ENCODE measurements at regions not wholly inside any gene's neighbourhood (a gene's known extent, or its start where the extent isn't known, plus 50 kb on each side); places are given as distances from the start of the nearest gene placed in this dataset.
"Not testable (repeated sequence)": the region's sequence is repeated elsewhere in the genome, so short reads cannot be mapped to it uniquely, and the experiment has no call there.

GRCh38 chr1:199551967-199552565, 475.4 kb upstream of the NR5A2 start:
- DNase-seq: peak; percentile 40

DNA sequence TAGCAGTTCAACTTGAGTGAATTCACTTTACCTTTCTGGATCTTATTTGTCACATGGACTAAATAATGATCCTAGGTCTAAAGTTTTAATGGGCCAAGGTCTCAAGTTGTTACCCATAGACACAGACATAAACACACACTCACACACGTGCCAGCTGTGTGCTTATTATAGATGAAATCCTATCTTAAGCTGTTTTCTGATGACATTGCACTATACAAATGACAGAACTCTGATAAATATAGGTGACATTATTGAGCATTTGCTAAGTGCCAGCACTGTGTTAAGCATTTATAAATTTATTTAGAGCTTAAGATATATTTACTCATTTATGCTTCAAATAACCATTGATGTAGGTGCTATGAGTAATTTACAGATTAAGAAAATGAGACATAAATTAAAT, 474.4 kb upstream of the NR5A2 start:
- no peak for DNase-seq

DNA sequence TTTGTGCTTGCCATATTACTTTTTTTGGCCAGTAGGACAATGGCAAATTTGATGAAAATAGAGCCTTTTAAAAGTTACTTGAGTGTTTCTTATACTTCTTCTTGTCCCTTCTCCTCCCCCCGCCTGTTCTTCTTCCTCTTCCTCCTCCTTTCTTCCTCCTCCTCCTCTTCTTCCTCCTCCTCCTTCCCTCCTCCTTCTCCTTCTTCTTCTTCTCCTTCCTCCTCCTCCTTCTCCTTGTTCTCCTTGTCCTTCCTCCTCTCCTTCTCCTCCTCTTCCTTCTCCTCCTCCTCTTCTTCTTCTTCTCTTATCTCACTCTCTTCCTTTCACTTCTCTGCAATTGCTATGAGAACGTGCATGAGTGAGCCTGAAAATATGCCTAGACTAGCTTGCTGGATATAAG, 466.2 kb upstream of the NR5A2 start:
- DNase-seq: no peak

DNA sequence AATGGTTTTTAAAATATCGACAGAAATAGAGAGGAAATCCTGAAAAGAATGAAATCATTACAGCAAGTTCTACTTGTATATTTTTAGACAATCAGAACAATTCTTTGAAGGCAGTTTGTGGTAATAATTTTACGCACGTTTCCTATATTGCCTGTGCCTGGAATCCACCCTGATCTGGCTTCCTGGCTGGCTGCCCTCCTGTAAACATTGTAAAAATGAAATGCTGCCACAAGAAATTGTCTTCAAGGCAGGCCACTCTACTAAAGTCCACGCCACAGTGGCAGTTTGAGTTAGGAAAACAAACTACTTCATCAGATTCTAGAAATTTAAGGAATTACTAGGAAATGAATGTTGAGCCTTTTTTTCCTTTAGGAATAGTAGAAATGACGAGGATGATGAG, 454.5 kb upstream of the NR5A2 start:
- DNase-seq: no peak

- DNase-seq: no peak
Measured at GRCh38 chr1:199574950-199575349, 452.6 kb upstream of the NR5A2 start.

DNA sequence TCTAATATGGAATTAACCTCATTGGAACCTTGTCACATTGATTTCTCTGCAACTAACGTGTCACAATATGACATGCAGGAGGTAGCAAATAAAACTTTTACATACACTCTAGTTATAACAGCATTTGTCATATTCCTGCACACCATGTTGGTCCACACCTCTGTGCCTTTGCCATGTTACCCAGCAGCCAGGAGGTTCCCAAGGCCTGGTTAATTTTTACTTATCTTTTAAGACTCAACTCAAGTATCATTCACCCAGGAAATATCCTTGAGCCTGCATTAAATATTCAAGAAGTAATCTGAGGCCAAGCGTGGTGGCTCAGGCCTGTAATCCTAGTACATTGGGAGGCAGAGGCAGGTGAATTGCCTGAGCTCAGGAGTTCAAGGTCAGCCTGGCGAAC, 447.2 kb upstream of the NR5A2 start:
- no peak for DNase-seq

GRCh38 chr1:199585392-199585791, 442.1 kb upstream of the NR5A2 start:
- no peak for DNase-seq

DNA sequence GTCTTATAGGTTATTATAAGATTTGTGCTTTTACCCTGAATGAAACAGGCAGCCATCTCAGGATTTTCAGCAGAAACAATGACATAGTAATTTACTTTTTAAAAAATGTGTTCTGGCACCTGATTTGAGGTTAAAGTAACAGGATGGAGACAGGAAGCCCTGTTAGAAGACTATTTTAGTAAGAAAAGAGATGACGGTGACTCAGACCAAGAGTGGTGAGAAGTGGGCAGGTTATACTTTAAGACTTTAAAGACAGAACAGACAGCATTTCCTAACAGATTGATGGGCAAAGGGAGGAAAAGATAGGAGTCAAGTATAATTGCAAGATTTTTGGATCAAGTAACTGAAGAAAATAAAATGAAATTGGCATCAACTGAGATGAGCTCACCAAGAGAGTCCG, 436.8 kb upstream of the NR5A2 start:
- no peak for DNase-seq

DNA sequence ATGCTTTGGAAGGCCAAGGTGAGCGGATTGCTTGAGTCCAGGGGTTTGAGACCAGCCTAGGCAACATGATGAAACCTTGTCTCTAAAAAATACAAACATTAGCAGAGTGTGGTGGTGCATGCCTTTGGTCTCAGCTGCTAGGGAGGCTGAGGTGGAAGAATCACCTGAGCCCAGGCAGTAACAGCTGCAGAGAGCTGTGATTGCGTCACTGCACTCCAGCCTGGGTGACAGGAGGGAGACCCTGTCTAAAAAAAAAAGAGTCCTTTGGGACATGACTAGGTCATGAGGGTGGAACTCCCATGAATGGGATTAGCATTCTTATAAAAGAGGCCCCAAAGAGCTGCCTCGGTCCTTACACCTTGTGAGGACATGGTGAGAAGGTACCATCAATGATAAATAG, 436.0 kb upstream of the NR5A2 start:
- DNase-seq: no peak

- no peak for DNase-seq
Measured at GRCh38 chr1:199593475-199593874, 434.0 kb upstream of the NR5A2 start.

GRCh38 chr1:199596448-199596847, 431.1 kb upstream of the NR5A2 start:
- not testable (repeated sequence) for DNase-seq

DNA sequence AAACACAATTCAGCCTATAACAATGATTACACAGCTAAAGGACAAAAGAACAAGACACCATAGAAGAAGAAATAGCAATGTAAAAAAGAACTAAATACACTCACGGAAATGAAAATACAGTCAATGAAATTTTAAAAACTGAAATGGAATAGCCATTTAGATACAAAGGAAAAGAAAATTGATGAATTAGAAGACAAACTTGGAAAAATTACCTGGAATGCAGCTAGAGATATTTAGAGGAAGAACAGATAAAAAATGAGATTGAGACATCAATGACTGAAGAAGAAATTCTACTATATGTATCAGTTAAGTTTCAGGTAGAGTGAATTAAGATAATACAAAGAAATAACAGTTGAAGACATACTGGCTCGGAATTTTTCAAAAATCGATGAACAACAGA, 430.4 kb upstream of the NR5A2 start:
- DNase-seq: no peak

DNA sequence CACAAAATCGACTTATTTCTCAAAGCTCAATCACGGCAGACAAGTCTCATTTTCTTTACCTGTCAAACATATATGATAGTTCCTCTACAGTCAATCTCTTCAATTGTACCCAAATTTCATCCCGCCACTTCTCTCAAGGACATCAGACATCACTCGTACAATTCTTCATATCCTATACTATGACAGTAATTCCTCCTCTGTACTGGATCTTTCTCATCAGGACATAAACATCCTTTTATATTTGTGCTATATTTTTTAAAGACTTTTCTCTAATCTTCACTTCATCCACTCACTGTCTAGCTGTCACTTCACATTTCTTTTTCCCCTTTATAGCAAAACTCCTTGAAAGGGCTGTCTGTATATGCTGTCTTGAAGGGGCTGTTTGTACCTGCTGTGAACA, 419.1 kb upstream of the NR5A2 start:
- no peak for DNase-seq

GRCh38 chr1:199612976-199613774, 414.3 kb upstream of the NR5A2 start:
- peak; percentile 16 for DNase-seq

GRCh38 chr1:199616947-199617346, 410.6 kb upstream of the NR5A2 start:
- no peak for DNase-seq

GRCh38 chr1:199619223-199619622, 408.3 kb upstream of the NR5A2 start:
- DNase-seq: no peak

- not testable (repeated sequence) for DNase-seq
Measured at GRCh38 chr1:199626228-199626627, 401.3 kb upstream of the NR5A2 start.

GRCh38 chr1:199629624-199630023, 397.9 kb upstream of the NR5A2 start:
- DNase-seq: peak; percentile 21

GRCh38 chr1:199639453-199639852, 388.1 kb upstream of the NR5A2 start:
- no peak for DNase-seq

DNA sequence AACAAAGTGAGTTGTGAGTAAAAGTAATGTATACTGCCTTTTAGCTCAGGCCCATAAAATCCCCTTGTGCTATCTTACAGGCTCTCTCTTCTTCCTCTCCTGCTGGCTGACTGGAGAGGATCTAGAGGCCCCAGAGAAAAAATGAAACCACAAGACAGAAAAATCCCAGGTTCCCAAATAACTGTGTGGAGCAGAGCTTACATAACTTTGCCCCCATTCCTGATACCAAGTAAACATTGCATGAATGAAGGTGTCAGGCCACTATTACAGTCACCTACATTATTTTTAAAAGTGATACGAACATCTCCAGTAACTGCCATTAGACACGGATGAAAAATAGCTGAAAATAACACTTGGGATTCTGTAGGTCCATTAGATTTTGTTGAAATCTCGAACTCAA, 386.0 kb upstream of the NR5A2 start:
- no peak for DNase-seq

DNA sequence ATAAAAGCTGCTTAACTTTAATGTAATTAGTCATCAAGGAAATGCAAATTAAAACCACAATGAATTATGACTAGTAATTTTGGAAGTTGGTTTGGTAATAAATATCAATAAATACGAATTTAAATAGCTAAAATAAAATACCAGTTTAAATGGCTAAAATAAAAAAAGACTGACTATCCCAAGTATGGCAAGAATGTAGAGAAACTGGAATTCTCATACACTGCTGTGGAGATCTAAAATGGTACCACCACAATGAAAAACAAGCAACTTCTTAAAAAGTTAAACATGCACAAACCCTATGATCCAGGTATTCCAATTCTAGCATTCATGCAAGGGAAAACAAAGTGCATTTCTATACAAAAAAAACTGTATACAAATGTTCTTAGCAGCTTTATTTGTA, 382.6 kb upstream of the NR5A2 start:
- DNase-seq: no peak

DNA sequence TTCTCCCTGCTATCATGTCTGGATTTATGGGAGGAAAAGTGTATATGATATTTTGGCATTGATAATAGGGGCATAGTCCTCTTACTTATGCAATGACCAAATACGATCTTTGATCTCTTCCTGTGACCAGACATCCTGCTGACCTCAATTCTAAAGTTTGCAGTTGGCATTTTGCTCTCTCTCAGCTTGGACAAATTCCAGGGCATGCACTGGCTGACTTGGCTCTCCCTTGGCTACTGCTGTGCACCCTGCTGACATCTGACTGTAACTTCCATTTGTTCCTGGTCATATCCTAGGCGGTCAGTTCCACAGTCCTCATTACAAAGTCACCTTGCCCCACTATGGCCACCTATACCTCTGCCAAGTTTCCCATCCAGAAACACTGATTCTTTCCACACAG, 380.7 kb upstream of the NR5A2 start:
- DNase-seq: no peak

DNA sequence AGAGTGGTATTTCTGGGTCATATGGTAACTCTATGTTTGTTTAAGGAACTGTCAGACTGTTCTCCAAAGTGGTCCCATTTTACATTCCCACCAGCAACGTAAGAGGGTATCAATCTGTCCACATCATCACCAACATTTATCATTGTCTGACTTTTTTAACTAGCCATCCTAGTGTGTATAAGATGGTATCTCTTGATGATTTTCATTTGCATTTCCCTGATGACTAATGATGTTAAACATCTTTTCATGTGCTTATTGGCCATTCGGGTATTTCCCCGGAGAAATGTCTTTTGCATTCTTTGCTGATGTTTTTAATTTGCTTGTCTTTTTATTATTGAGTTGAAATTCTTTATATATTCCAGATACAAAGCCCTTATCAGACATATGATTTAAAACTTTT, 370.1 kb upstream of the NR5A2 start:
- DNase-seq: no peak

GRCh38 chr1:199660071-199660470, 367.4 kb upstream of the NR5A2 start:
- no peak for DNase-seq

DNA sequence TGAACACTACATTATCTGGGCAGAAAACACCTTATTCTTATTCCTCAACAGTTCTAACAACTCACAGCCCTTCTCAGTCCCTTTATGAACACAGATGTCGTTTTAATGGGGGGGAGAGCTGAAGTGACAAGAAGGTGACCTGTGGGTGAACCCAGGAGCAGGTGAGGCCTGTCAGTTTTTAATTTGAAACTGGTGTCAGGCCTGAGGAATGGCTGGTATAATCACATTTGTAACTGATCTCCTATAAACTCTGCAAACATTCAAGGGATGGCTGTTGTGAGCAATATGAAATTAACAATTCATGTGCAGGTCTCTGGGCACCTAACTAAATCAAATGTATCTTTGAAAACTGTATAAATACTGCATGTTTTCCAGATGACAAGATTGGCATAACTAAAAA, 362.1 kb upstream of the NR5A2 start:
- DNase-seq: no peak
